ENCODE measurements at regions not wholly inside any gene's neighbourhood (a gene's known extent, or its start where the extent isn't known, plus 50 kb on each side); places are given as distances from the start of the nearest gene placed in this dataset.

- TF ChIP-seq POLR2A (IDR thresholded peaks at IDR 0.05), result no peak
- TF ChIP-seq CTCF (IDR thresholded peaks at IDR 0.05), result no peak
Observed at GRCh38 chr12:131432532-131433260, 278.2 kb upstream of the SFSWAP start.

All from suprapubic skin (tissue), 3 donors.